Ovary (tissue), 3 donors: ENCODE measurements at regions not wholly inside any gene's neighbourhood (a gene's known extent, or its start where the extent isn't known, plus 50 kb on each side); places are given as distances from the start of the nearest gene placed in this dataset.

Experiments
- CTCF ChIP-seq, 3 donors: fragments of 450-650 bp in 2 of 3; fragments of 200-600 bp in 1 of 3; IDR thresholded peaks; one replicate each; pipeline versions ENCODE4 v1.5.1 to v1.8.0; 2016 to 2022; ENCODE audit warnings: antibody characterized with exemption in 3 of 3, mild to moderate bottlenecking in 1 of 3
- EP300 ChIP-seq: sonication (generic); formaldehyde crosslinking; IDR thresholded peaks from one replicate; pipeline ENCODE4 v1.6.1; 2017; ENCODE audit warnings: antibody characterized with exemption
- POLR2A ChIP-seq: fragments of 450-650 bp; IDR thresholded peaks from one replicate; pipeline ENCODE4 v1.6.1; 2017; ENCODE audit warnings: antibody characterized with exemption, mild to moderate bottlenecking, moderate library complexity
- donor health status: DM: no; HTN: no; CAD: no.

- TF ChIP-seq CTCF (IDR thresholded peaks at IDR 0.05) (no peak), POLR2A (no peak), EP300 (no peak)
These were observed 69.2 kb upstream of the UBAC2 start for GRCh38 chr13:99131410-99131809.
